Coronary artery (tissue), 2 donors: ENCODE measurements at regions not wholly inside any gene's neighbourhood (a gene's known extent, or its start where the extent isn't known, plus 50 kb on each side); places are given as distances from the start of the nearest gene placed in this dataset.

Source experiments
- DNase-seq: peaks from one replicate; pipeline ENCODE4 v3.0.0-alpha.2; 2017; ENCODE audit warnings: low spot score
- H3K27ac ChIP-seq, 2 donors: fragments of 200-600 bp; sonication (generic); one replicate each; pipeline ENCODE4 v1.5.1; 2016 to 2019
- H3K4me3 ChIP-seq: fragments of 200-600 bp; sonication (generic); 2 replicates; pipeline ENCODE4 v1.5.1; 2016; ENCODE audit warnings: mild to moderate bottlenecking, moderate library complexity
- TF ChIP-seq, protein P1 (sequence below): fragments of 200-600 bp; sonication (generic); IDR thresholded peaks from one replicate; pipeline ENCODE4 v1.5.1; 2019; ENCODE audit warnings: antibody characterized with exemption

DNA sequence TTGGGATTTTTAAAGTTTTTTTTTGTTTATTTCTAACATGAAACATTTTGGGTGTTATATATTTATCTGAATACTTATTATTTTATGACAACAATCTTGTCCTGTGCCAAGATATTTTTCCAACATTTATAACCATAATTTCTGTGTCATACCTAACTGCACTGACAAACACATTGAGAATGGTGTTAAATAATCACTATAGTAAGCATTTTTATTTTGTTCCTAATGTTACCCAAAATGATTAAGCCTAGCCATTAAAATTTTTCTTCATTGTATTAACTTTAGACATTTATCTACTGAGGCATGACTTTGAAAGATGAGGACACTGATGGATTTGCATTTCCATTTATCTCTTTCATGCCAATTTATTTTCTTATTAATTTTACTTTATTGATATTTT lies 91.6 kb upstream of the STK32A start:
- TF ChIP-seq, protein P1, sequence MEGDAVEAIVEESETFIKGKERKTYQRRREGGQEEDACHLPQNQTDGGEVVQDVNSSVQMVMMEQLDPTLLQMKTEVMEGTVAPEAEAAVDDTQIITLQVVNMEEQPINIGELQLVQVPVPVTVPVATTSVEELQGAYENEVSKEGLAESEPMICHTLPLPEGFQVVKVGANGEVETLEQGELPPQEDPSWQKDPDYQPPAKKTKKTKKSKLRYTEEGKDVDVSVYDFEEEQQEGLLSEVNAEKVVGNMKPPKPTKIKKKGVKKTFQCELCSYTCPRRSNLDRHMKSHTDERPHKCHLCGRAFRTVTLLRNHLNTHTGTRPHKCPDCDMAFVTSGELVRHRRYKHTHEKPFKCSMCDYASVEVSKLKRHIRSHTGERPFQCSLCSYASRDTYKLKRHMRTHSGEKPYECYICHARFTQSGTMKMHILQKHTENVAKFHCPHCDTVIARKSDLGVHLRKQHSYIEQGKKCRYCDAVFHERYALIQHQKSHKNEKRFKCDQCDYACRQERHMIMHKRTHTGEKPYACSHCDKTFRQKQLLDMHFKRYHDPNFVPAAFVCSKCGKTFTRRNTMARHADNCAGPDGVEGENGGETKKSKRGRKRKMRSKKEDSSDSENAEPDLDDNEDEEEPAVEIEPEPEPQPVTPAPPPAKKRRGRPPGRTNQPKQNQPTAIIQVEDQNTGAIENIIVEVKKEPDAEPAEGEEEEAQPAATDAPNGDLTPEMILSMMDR: no peak
- no peak overlapping the region for H3K27ac ChIP-seq
- DNase-seq: no peak
- H3K4me3 ChIP-seq: no peak overlapping the region

DNA sequence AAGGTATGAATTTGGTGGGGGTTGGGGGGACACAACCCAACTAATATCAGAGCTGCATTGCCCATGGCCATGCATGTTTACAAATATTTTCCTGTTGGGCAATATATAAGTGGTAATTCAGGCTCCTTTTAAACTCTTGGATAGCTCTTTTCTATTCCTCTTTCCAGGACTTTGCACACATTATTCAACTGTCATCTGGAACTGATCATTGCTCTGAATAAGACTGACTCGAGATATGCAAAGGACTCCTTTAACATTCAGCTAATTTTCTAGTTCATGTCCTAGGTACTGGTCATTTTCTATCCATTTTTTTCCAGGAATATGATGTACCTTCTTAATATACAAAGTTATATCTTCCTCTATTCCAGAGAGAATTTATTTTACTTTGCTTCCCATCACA lies 89.5 kb upstream of the STK32A start:
- TF ChIP-seq, protein P1: no peak
- H3K27ac ChIP-seq: no peak overlapping the region
- no peak overlapping the region for H3K4me3 ChIP-seq
- no peak for DNase-seq

DNA sequence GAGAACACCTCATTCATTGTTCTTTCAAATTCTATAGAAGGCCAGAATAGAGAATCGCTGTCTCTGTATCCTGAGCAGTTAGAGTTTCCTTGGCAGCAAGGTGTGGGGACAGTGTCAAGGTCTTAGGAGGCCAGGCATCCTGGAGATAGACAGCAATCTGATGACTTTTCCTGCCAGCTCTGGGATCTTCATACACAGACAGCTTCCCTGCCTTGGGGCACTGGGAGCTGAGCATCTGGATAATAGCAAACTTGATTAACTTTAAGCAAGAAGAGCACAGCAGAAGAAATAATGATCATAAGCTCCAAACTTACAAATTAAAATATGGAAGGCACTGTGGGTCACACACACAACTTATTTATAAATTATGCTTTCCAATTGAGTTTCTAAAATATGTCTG lies 86.1 kb upstream of the STK32A start:
- TF ChIP-seq, protein P1: no peak
- Histone ChIP-seq H3K27ac (no peak overlapping the region), H3K4me3 (no peak overlapping the region)
- no peak for DNase-seq

DNA sequence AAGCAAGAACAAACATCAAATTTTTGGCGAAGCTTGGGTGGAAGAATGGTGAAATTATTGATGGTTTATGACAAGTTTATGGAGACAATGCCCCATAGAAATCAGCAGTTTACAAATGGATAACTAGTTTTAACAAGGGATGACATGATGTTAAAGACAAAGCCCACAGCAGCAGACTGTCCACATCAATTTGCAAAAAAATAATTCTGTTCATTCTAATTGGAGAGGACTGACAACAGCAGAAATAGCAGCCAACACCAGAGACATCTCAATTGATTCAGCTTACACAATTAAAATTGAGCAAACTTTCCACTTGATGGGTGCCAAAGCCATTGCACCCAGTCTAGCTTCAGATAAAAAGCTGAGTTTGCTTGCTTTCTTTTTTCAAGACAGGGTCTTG lies 82.7 kb upstream of the STK32A start:
- H3K27ac ChIP-seq: no peak overlapping the region
- TF ChIP-seq, protein P1: no peak
- DNase-seq: no peak
- no peak overlapping the region for H3K4me3 ChIP-seq

DNA sequence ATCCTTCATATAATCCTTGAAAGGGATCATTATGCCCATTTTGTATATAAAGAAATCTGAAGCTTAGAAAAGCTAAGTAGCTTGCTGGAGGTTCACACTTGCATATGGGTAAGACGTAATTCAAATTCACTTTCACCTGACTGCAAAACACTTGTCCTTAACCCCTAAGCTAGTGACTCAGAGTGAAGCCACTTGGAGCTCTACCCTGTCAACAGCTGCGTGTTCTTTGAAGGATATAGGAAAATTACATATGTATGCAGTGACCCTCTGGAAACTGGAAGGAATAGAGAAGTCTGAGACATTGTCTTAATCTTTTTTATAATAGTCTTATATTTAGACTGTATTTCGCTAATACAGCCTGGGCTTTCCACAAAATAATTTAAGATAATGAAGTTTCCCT lies 80.0 kb upstream of the STK32A start:
- no peak overlapping the region for H3K27ac ChIP-seq
- H3K4me3 ChIP-seq: no peak overlapping the region
- TF ChIP-seq, protein P1: no peak
- DNase-seq: no peak

DNA sequence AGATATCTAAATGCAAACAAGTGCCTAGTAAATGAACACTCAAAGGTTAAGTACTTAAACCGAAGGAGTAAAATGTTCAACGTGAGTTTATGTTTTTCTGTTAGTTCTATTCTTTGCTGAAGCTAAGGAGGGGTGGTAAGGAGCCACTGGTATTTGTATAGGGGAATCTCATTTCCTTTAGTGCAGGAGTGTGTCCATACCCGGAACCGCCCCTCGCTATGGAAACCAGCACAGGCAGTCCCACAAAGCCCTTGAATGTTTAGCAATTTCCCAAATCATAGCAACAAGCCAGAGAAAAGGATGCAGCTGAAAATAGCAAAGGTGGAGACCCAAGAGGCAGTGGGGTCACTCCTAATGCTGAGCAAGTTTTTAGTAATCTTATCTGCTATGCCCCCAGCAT lies 78.8 kb upstream of the STK32A start:
- H3K27ac ChIP-seq: no peak overlapping the region
- no peak for DNase-seq
- TF ChIP-seq, protein P1: no peak
- H3K4me3 ChIP-seq: no peak overlapping the region

DNA sequence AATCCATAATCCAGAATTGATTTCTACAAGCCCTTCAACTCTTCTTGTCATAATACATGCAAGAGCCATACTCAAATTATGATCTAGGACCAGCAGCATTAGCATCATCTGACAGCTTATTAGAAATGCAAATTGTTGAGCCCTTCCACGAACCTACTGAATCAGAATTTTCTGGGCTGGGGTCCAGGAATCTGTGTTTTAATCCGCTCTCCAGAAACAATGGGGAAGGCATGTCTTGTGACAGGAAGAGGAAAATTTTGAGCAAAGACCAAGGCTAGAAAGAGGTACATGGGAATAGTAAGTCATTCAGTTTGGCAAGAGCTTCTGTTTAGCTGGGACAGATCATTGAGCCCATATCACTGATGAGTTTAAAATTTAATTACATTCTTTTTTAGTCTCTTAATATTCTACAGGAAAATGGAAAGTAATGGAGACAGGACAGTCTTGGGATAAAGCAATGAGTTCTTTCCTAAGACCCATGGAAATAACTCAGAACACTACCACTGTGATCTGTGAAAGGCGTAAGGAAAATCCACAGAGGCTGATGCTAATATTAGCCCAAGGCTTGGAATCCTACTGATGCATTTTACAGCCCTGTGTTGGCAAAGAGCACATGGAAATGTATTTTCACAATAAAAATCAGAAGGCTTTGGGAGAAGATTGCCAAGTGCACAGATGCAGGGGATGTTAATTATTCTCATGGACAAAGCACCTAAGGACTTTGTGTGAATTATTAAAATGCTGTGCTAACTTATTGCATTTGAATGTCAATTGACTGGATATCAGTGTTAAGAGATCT lies 73.7 kb upstream of the STK32A start:
- Histone ChIP-seq H3K4me3 (no peak overlapping the region), H3K27ac (no peak overlapping the region)
- TF ChIP-seq, protein P1: no peak
- DNase-seq: no peak
